ENCODE measurements at regions not wholly inside any gene's neighbourhood (a gene's known extent, or its start where the extent isn't known, plus 50 kb on each side); places are given as distances from the start of the nearest gene placed in this dataset.

DNA sequence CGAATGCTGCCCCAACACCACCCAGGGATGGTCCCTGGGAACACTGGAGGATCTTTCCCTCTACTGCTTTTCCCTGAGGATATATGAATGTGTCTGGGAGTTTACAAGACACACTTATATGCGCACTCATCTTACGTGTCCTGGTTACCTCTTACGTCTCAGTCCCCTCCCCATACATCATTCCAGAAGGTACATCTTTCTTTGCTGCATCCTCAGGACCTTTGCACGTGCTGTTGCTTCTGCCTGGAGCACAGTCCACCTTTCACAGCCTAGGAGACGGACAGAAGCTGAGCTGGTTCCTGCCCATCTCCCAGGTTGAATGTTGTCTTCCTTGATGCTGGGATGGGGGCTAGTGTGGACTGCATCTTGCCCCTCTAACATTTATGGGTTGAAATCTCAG, 153.0 kb upstream of the FOXF1 start:
- no peak for TF ChIP-seq EP300 (IDR thresholded peaks at IDR 0.05)
- TF ChIP-seq, protein P1, sequence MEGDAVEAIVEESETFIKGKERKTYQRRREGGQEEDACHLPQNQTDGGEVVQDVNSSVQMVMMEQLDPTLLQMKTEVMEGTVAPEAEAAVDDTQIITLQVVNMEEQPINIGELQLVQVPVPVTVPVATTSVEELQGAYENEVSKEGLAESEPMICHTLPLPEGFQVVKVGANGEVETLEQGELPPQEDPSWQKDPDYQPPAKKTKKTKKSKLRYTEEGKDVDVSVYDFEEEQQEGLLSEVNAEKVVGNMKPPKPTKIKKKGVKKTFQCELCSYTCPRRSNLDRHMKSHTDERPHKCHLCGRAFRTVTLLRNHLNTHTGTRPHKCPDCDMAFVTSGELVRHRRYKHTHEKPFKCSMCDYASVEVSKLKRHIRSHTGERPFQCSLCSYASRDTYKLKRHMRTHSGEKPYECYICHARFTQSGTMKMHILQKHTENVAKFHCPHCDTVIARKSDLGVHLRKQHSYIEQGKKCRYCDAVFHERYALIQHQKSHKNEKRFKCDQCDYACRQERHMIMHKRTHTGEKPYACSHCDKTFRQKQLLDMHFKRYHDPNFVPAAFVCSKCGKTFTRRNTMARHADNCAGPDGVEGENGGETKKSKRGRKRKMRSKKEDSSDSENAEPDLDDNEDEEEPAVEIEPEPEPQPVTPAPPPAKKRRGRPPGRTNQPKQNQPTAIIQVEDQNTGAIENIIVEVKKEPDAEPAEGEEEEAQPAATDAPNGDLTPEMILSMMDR (IDR thresholded peaks at IDR 0.05): no peak
- no peak for TF ChIP-seq POLR2AphosphoS5 (IDR thresholded peaks at IDR 0.05)
- TF ChIP-seq POLR2A (IDR thresholded peaks at IDR 0.05): no peak
